ENCODE measurements at regions not wholly inside any gene's neighbourhood (a gene's known extent, or its start where the extent isn't known, plus 50 kb on each side); places are given as distances from the start of the nearest gene placed in this dataset.

- H3K27me3 Mint-ChIP-seq (ENCODE audit: low read depth in 2 of 2): no peaks in the 10 kb centered on the region
- Histone ChIP-seq H3K27me3 (ENCODE audit: control insufficient read depth, insufficient read depth, low read length) (no peaks in the 10 kb centered on the region), H3K36me3 (ENCODE audit: control insufficient read depth, insufficient read depth, low read length) (no peaks in the 10 kb centered on the region), H3K4me3 (ENCODE audit: low read length) (no peak overlapping the region), H3K4me1 (ENCODE audit: control insufficient read depth, insufficient read depth, low read length) (peaks cover 6% of the 10 kb centered on the region), H3K27ac (ENCODE audit: low read length) (no peak overlapping the region), H3K9me3 (ENCODE audit: control insufficient read depth, insufficient read depth, low read length) (no peaks in the 10 kb centered on the region)
- TF ChIP-seq CTCF (IDR thresholded peaks at IDR 0.05): no peak
- ATAC-seq: no peak
- 84% methylated on average over 5 of the region's 5 CpGs for WGBS (ENCODE audit: insufficient coverage)
- H3K4me1 Mint-ChIP-seq: peaks cover 0 to 11% of the 10 kb centered on the region in 2 donors
- H3K4me3 Mint-ChIP-seq: no peak overlapping the region
- no peaks in the 10 kb centered on the region for H3K9me3 Mint-ChIP-seq
- intact Hi-C loops (cut with micrococcal nuclease): no loop called here
- H3K27ac Mint-ChIP-seq: no peak overlapping the region
- DNase-seq: no peak
- H3K36me3 Mint-ChIP-seq: no peaks in the 10 kb centered on the region
Observed at GRCh38 chr3:113055961-113056360, 65.2 kb downstream of the GTPBP8 start.

GRCh38 chr3:113057117-113057516 lies 66.3 kb downstream of the GTPBP8 start:
- no peaks in the 10 kb centered on the region for H3K4me1 ChIP-seq (ENCODE audit: control insufficient read depth, insufficient read depth, low read length)
- H3K4me3 ChIP-seq (ENCODE audit: low read length): no peak overlapping the region
- ATAC-seq (no peak), DNase-seq (no peak)
- intact Hi-C loops (cut with micrococcal nuclease): no loop called here
- Mint-ChIP-seq H3K4me3 (no peak overlapping the region), H3K9me3 (no peaks in the 10 kb centered on the region), H3K4me1 (peaks cover 0 to 7% of the 10 kb centered on the region in 2 donors), H3K27me3 (ENCODE audit: low read depth in 2 of 2) (no peaks in the 10 kb centered on the region), H3K36me3 (no peaks in the 10 kb centered on the region), H3K27ac (no peak overlapping the region)
- H3K27me3 ChIP-seq (ENCODE audit: control insufficient read depth, insufficient read depth, low read length): no peaks in the 10 kb centered on the region
- H3K36me3 ChIP-seq (ENCODE audit: control insufficient read depth, insufficient read depth, low read length): no peaks in the 10 kb centered on the region
- no peak overlapping the region for H3K27ac ChIP-seq (ENCODE audit: low read length)
- no peak for TF ChIP-seq CTCF (IDR thresholded peaks at IDR 0.05)
- no peaks in the 10 kb centered on the region for H3K9me3 ChIP-seq (ENCODE audit: control insufficient read depth, insufficient read depth, low read length)
- 65% methylated on average over 3 of the region's 3 CpGs for WGBS (ENCODE audit: insufficient coverage)

DNA sequence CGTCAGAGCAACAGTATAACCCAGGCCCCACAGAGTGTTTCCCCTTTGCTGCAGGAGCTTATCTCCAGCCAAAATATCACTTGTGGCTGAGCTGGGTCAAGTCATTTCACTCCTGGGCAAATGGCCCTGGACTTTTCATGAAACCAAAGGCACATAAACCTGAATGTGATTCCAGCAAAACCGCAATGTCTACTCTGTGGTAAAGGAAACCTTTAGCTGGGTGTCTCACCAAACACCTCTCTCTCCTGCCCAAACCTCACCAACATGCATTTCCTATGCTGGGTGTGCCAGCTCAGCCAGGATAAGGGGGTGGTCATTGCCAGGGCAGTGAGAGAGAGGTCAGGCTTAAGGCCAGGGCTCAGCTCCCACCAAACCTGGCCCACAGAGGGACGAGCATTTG lies 67.4 kb downstream of the GTPBP8 start:
- DNase-seq (no peak), ATAC-seq (peak in 1 of 3 donors; percentile 30)
- Mint-ChIP-seq H3K4me1 (peaks cover 0 to 7% of the 10 kb centered on the region in 2 donors), H3K27me3 (ENCODE audit: low read depth in 2 of 2) (no peaks in the 10 kb centered on the region), H3K9me3 (no peaks in the 10 kb centered on the region), H3K36me3 (no peaks in the 10 kb centered on the region), H3K4me3 (no peak overlapping the region), H3K27ac (no peak overlapping the region)
- no peaks in the 10 kb centered on the region for H3K36me3 ChIP-seq (ENCODE audit: control insufficient read depth, insufficient read depth, low read length)
- WGBS (ENCODE audit: insufficient coverage): 82% methylated on average over 2 of the region's 3 CpGs
- H3K4me3 ChIP-seq (ENCODE audit: low read length): no peak overlapping the region
- intact Hi-C loops (cut with micrococcal nuclease): no loop called here
- H3K27me3 ChIP-seq (ENCODE audit: control insufficient read depth, insufficient read depth, low read length): no peaks in the 10 kb centered on the region
- no peak for TF ChIP-seq CTCF (IDR thresholded peaks at IDR 0.05)
- no peaks in the 10 kb centered on the region for H3K4me1 ChIP-seq (ENCODE audit: control insufficient read depth, insufficient read depth, low read length)
- H3K27ac ChIP-seq (ENCODE audit: low read length): no peak overlapping the region
- H3K9me3 ChIP-seq (ENCODE audit: control insufficient read depth, insufficient read depth, low read length): no peaks in the 10 kb centered on the region

DNA sequence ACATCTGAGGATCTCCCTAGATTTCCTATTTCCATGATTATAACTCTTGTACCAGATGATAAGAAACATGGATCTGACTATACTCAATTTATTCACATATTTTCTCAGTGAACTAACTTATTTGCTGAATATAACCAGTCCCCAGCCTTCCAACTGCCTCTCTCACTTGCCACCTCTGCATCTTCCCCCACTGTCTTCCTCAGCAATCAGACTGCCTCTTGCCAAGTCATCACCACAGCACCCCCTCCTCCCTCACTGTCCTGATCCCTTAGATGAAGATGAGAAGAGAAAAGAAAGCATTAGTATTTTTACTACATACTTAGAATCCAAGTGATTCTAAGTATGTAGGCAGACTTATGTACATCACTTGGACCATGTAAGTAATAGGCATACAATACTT lies 71.9 kb downstream of the GTPBP8 start:
- no peak for DNase-seq
- Mint-ChIP-seq H3K4me3 (no peak overlapping the region), H3K9me3 (no peaks in the 10 kb centered on the region), H3K27me3 (ENCODE audit: low read depth in 2 of 2) (no peaks in the 10 kb centered on the region), H3K36me3 (peaks cover 12% of the 10 kb centered on the region), H3K4me1 (peaks cover 0 to 3% of the 10 kb centered on the region in 2 donors), H3K27ac (no peak overlapping the region)
- Histone ChIP-seq H3K9me3 (ENCODE audit: control insufficient read depth, insufficient read depth, low read length) (no peaks in the 10 kb centered on the region), H3K4me3 (ENCODE audit: low read length) (no peak overlapping the region), H3K36me3 (ENCODE audit: control insufficient read depth, insufficient read depth, low read length) (no peaks in the 10 kb centered on the region), H3K27me3 (ENCODE audit: control insufficient read depth, insufficient read depth, low read length) (no peaks in the 10 kb centered on the region), H3K4me1 (ENCODE audit: control insufficient read depth, insufficient read depth, low read length) (no peaks in the 10 kb centered on the region), H3K27ac (ENCODE audit: low read length) (no peak overlapping the region)
- ATAC-seq: no peak
- intact Hi-C loops (cut with micrococcal nuclease): no loop called here
- TF ChIP-seq CTCF (IDR thresholded peaks at IDR 0.05): no peak
